HepG2 (cell line): ENCODE measurements at regions not wholly inside any gene's neighbourhood (a gene's known extent, or its start where the extent isn't known, plus 50 kb on each side); places are given as distances from the start of the nearest gene placed in this dataset.

Experiments used
- CTCF ChIP-seq: sonication (generic); formaldehyde crosslinking; IDR thresholded peaks from 2 replicates; pipeline ENCODE4 v1.5.0; 2020; ENCODE audit warnings: mild to moderate bottlenecking, missing genetic modification reagents, moderate library complexity
- FOXK1 ChIP-seq: sonication (generic); formaldehyde crosslinking; IDR thresholded peaks from 2 replicates; pipeline ENCODE4 v1.4.0; 2020; ENCODE audit warnings: low read depth, missing genetic modification reagents, borderline replicate concordance
- POLR2AphosphoS5 ChIP-seq: IDR thresholded peaks from 2 replicates; pipeline ENCODE4 v1.6.1; 2012; ENCODE audit warnings: low read depth, low read length
- SNRNP70 ChIP-seq: fragments of 200-400 bp; formaldehyde crosslinking; IDR thresholded peaks from 2 replicates; pipeline ENCODE4 v1.6.1; 2017; ENCODE audit warnings: mild to moderate bottlenecking, low read depth, low read length, moderate library complexity
- STAG1 ChIP-seq: sonication (generic); formaldehyde crosslinking; IDR thresholded peaks from 2 replicates; pipeline ENCODE4 v1.4.0; 2020; ENCODE audit warnings: missing genetic modification reagents

- TF ChIP-seq POLR2AphosphoS5 (no peak), SNRNP70 (no peak), FOXK1 (no peak), STAG1 (CRISPR knock-in tag) (no peak), CTCF (CRISPR knock-in tag) (no peak)
Observed at GRCh38 chr4:96835991-96836390, 996.1 kb downstream of the PDHA2 start.
